ENCODE measurements at regions not wholly inside any gene's neighbourhood (a gene's known extent, or its start where the extent isn't known, plus 50 kb on each side); places are given as distances from the start of the nearest gene placed in this dataset.

DNA sequence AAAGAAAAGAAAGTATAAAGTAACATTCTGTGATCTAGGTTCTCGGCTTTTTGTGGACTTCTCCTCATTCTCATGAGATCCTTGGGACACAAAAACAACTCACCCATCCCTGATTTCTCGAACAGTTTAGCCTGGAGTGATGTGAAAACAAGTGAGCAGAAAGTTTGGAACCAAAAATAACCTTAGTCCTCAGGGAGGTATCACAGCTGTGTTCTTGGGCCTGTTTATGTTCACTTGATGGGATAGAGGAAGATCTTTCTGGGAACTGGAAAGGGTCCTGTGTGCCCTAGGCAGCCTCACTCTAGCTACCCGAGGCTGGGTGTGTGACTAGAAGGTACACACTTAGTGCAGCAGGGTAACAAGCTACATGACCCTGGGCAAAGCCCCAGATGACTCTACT lies 308.8 kb upstream of the PDZRN3 start:
- no peak for TF ChIP-seq EZH2 (IDR thresholded peaks at IDR 0.05; ENCODE audit: borderline replicate concordance, insufficient read depth, low read length, poor library complexity, severe bottlenecking)
- TF ChIP-seq, protein P1, sequence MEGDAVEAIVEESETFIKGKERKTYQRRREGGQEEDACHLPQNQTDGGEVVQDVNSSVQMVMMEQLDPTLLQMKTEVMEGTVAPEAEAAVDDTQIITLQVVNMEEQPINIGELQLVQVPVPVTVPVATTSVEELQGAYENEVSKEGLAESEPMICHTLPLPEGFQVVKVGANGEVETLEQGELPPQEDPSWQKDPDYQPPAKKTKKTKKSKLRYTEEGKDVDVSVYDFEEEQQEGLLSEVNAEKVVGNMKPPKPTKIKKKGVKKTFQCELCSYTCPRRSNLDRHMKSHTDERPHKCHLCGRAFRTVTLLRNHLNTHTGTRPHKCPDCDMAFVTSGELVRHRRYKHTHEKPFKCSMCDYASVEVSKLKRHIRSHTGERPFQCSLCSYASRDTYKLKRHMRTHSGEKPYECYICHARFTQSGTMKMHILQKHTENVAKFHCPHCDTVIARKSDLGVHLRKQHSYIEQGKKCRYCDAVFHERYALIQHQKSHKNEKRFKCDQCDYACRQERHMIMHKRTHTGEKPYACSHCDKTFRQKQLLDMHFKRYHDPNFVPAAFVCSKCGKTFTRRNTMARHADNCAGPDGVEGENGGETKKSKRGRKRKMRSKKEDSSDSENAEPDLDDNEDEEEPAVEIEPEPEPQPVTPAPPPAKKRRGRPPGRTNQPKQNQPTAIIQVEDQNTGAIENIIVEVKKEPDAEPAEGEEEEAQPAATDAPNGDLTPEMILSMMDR (IDR thresholded peaks at IDR 0.05; ENCODE audit: poor library complexity, severe bottlenecking), result no peak
- TF ChIP-seq MXI1 (conservative IDR thresholded peaks at IDR 0.05; ENCODE audit: poor library complexity, severe bottlenecking), result no peak
- TF ChIP-seq EP300 (conservative IDR thresholded peaks at IDR 0.05; ENCODE audit: poor library complexity, severe bottlenecking), result no peak
- no peak for TF ChIP-seq SMC3 (conservative IDR thresholded peaks at IDR 0.05; ENCODE audit: poor library complexity)
